ENCODE measurements at regions not wholly inside any gene's neighbourhood (a gene's known extent, or its start where the extent isn't known, plus 50 kb on each side); places are given as distances from the start of the nearest gene placed in this dataset.

DNA sequence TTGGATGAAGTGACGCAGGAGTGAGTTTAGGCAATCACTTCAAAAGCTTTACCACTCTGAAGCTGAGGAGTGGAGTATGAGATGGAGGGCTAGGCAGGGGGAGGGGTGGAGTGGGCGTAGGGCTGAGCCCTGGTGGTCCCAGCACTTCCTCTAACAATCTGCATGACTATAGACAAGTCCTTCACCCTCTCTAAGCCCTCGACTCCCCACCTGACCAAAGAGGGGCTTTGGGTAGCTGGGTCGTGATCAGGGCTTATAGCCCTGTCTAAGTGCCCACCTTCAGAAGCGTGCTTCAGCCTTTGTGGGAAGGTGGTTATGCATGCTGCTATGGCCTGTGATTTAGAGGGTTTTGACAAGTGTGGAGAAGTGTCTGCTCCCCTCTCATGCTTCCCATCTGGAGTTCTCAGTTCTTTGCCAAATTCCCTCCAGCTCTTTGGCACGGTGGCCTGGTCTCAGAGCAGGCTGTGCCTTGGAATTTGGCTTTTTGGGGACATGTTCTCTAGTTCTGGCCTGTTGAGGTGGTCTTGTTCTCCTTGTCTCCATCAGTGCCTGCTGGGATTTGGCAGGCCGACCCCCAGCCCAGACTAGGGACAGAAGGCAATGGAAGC is 53.0 kb downstream of the ACTBL2 start:
- TF ChIP-seq GATA3 (IDR thresholded peaks at IDR 0.05; ENCODE audit: low read depth, low read length) (no peak), GATA2 (IDR thresholded peaks at IDR 0.05; ENCODE audit: low read depth, low read length) (no peak)

DNA sequence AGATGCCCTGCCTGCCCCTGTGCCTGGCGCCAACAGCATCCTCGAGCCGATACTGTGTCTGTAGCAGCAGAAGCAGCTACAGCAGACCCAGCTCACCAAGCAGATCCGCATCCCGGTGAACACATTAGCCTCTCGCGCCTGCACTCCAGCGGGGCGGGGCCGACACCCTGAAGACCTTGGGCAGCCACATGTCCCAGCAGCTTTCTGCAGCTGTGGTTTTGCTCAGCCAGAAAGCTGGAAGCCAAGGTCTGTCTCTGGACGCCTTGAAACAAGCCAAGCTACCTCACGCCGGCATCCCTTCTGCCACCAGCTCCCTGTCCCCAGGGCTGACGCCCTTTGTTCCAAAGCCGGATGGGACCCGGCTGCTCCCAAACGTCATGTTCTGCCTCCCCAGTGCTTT is 59.6 kb downstream of the ACTBL2 start:
- TF ChIP-seq GATA2 (IDR thresholded peaks at IDR 0.05; ENCODE audit: low read depth, low read length) (no peak), GATA3 (IDR thresholded peaks at IDR 0.05; ENCODE audit: low read depth, low read length) (no peak)

DNA sequence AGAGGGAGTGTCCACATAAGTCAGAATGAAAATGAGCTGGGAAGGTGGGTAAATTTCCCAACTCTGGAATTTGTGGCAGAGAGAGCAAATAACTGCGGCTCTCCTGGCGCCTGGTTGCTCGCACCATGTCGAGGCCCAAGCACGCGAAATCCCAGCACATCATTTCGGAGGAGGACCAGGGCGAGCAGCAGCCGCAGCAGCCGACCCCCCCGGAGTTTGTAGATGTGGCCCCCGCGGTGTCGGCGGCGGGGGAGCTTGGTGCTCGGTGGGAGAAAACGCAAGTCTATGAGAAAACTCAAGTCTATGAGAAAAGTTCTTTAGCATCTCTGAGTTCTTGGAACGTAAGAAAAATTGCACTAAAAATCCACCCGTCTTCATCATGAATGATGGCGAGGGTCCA is 60.3 kb downstream of the ACTBL2 start:
- TF ChIP-seq GATA3 (IDR thresholded peaks at IDR 0.05; ENCODE audit: low read depth, low read length), result no peak
- no peak for TF ChIP-seq GATA2 (IDR thresholded peaks at IDR 0.05; ENCODE audit: low read depth, low read length)

DNA sequence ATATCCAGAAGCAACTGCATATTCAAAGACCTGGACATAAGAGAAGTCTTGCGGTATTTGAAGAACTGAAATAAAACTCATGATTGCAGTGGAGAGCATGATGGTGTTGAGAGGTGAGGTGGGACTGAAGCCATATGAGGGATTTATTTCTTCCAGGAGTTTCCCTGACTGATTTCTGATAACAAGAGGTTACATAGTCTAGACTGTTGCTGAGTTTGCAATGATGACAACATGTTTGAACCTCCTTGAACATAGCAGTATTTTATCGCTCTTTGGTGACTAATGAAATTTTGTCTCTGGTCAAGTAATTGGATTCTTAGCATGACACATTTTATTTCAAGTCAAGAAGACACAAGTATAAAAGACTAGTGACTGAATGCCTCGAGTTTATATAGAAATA is 61.8 kb downstream of the ACTBL2 start:
- no peak for TF ChIP-seq GATA2 (IDR thresholded peaks at IDR 0.05; ENCODE audit: low read depth, low read length)
- TF ChIP-seq GATA3 (IDR thresholded peaks at IDR 0.05; ENCODE audit: low read depth, low read length), result no peak

DNA sequence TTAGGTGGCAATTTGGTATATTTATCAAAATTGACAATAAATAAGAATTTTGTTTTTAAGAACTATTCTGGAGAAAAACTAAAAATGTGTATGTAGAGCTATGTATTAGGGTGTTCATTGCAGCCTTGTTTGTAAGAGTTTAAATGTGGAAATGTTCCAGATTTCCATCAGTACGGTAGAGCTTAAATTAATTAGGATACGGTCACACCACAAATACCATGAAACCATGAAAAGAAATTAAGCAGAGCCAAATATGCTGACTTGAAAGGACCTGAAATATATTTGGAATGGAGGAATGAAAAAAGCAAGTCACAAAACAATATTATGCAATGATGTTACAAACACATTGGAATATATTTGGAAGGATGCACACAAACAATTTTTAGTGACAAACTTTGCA is 64.6 kb downstream of the ACTBL2 start:
- no peak for TF ChIP-seq GATA3 (IDR thresholded peaks at IDR 0.05; ENCODE audit: low read depth, low read length)
- TF ChIP-seq GATA2 (IDR thresholded peaks at IDR 0.05; ENCODE audit: low read depth, low read length), result no peak

DNA sequence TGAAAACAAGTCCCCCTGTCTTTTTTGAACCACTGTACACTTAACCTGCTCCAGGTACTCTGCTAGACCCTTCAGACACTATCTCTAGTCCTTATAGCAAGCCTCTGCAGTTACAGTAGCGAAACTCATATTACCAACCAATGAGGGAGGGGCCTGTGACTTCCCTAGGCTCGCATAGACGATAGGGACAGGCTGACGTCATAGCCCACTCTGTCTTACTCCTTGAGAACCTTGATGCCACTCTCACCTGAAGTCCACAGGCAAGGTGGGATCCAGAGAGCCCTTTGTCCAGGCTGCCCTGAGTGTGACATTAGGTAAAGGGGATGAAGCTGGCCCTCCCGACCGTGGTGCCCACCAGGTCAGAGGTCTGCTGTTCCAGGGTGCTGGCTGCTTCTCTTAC is 65.3 kb downstream of the ACTBL2 start:
- no peak for TF ChIP-seq GATA2 (IDR thresholded peaks at IDR 0.05; ENCODE audit: low read depth, low read length)
- TF ChIP-seq GATA3 (IDR thresholded peaks at IDR 0.05; ENCODE audit: low read depth, low read length), result no peak

DNA sequence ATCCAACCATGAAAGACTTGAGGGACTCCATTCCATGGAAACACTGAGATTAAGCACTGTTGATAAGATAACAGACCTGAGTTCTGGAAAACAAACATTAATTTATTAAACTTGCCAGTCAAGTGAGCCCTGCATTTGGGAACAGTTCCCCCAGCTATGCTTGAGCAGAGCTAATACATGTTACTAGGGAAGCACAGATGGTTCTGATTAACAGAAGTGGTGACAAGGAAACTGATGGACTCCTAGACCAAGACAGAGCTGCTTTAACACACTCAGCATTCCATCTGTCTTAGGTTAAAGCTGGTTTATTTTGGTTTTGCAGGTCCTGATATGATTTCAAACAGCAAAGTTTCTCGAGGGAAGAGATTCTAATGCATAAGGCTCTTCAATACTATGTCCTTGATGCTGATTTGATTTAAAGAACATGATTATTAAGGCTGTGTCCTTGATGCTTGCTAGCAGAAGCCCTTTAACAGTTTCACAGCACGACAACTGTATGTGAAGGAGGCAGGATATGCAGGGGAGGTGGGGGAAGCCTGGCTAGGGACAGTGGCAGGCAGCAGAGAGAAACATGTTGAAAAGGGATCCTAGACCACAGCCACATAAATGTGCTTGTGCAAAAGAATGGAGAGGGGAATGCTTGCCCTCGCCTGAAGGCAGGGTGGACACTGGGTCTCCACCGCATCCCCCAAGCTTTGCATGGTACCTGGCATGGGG is 66.2 kb downstream of the ACTBL2 start:
- TF ChIP-seq GATA2 (IDR thresholded peaks at IDR 0.05; ENCODE audit: low read depth, low read length) (peak; percentile 64), GATA3 (IDR thresholded peaks at IDR 0.05; ENCODE audit: low read depth, low read length) (peak; percentile 82)

DNA sequence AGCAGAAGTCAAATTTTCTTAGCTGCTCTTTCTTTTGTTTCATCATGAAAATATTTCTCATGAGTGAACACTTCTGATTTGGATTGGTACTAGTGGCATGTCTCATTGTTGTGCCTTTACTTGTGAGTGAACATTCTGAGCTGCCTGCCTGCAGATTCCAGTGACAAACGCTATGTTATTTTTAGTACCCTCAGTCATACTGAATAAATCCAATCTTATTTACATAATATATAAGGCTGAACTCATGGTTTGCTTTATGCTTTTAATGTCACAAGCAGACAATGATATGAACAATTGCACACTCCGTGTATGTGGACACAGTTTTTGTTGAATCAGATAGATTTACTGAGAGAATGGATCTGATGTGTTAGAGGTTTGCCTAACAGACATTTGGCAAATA is 67.8 kb downstream of the ACTBL2 start:
- TF ChIP-seq GATA3 (IDR thresholded peaks at IDR 0.05; ENCODE audit: low read depth, low read length), result no peak
- no peak for TF ChIP-seq GATA2 (IDR thresholded peaks at IDR 0.05; ENCODE audit: low read depth, low read length)

DNA sequence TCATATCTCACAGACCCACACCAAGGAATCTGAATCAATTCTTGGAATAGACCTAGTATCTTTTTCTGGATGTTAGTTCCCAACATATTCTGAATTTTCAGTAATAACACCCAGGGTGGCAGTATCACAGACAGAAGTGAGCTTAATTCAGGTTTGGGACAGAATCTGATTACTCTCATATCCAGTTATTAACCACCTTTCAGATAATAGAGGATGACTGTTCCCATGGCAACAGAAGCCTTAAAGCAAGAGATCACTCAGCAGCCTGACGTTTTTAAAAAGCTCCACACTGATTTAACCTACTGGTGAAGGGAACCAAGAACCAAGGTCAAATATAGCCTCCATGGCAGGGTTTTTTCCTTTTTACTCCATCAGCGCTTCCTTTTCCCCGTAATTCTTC is 68.4 kb downstream of the ACTBL2 start:
- no peak for TF ChIP-seq GATA3 (IDR thresholded peaks at IDR 0.05; ENCODE audit: low read depth, low read length)
- no peak for TF ChIP-seq GATA2 (IDR thresholded peaks at IDR 0.05; ENCODE audit: low read depth, low read length)

DNA sequence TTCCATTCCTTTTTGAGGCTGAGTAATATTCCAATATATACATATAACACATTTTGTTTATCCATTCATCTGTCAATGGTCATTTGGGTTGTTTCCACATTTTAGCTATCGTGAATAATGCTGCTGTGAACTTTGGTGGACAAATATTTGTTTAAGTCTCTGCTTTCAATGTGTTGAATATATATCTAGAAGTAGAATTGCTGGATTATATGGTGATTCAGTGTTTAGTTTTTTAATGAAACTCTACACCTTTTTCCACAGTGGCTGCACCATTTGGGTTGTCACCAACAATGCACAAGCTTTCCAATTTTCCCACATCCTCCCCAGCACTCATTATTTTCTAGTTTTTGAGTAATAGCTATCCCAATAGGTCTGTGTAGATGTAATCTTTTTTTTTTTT is 69.5 kb downstream of the ACTBL2 start:
- no peak for TF ChIP-seq GATA3 (IDR thresholded peaks at IDR 0.05; ENCODE audit: low read depth, low read length)
- TF ChIP-seq GATA2 (IDR thresholded peaks at IDR 0.05; ENCODE audit: low read depth, low read length), result no peak

DNA sequence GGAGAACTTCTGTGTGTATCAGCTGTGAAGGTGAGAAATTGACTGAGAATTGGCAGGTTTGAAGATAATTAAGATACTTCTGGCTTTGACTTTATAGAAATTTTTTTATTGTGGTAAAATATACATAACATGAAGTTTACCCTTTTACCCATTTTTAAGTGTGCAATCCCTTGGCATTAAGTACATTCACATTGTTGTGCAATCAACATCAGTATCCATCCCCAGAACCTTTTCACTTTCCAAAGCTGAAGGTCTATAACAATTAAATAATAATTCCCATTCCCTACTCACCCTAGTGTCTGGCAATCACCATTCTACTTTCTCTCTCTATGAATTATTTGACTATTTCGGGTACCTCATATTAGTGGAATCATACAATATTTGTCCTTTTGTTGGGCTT is 69.9 kb downstream of the ACTBL2 start:
- TF ChIP-seq GATA2 (IDR thresholded peaks at IDR 0.05; ENCODE audit: low read depth, low read length), result no peak
- TF ChIP-seq GATA3 (IDR thresholded peaks at IDR 0.05; ENCODE audit: low read depth, low read length), result no peak

DNA sequence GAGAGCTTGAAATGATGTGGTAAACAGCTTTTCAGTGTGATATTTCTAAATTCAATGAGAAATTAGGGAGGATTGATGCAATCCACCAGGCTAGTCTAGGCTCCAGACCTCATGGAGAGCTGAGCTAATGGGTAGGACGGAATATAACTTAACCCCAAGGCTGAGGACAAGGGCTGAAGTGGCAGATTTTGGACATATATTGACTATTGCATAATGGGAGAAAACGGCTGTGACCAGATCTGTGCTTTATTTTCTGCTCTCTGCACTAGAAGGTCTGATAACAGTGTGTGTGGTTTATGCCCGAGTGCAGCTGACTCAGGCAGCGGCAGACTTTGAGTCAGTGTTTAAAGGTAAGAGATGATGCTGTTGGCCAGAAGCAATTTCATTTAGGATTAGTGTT is 70.6 kb downstream of the ACTBL2 start:
- TF ChIP-seq GATA3 (IDR thresholded peaks at IDR 0.05; ENCODE audit: low read depth, low read length), result no peak
- peak; percentile 6; the same call in 1 of the 2 replicates for TF ChIP-seq GATA2 (IDR thresholded peaks at IDR 0.05; ENCODE audit: low read depth, low read length)

DNA sequence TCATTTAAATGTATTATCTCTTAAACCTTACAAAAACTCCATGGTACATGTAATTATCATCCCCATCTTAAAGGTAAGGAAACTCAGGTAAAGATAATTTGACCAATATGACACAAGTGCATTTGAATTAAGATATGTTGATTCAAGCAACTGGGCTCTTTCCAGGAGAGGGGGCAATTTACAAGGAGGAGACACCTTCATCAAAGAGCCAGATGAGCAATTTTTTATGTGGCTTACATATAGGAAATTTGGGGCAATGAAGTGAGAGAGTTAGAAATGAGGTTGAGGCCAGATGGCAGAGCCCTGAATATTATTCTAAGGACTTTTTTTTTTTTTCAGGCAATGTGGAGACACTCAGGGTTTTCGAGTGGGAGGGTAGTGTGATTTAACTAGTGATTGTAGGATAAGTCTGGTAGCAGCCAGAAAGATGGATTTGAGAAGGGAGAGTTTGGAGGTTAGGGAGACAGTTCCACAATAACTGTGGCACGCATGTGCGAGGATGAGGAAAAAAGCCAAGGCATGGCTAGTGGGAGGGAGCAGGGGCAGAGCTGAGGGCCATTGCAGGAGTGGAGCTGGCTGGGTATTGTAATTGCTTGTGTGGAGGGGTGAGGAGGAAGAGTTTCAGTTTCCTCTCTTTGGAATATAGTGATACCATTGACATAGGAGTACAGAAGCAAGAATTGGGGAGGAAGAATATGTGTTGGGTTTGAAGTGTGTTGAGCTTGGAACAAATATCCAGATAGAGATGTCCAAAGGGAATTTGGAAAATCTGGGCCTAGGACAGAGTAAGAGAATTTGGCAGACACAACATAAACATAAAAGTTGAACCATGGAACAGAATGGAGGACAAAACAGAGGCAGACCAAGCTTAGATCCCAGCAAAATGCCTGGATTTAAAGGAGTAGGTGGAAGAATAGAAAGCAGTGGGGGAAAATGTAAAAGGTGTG is 72.0 kb downstream of the ACTBL2 start:
- TF ChIP-seq GATA2 (IDR thresholded peaks at IDR 0.05; ENCODE audit: low read depth, low read length), result no peak
- TF ChIP-seq GATA3 (IDR thresholded peaks at IDR 0.05; ENCODE audit: low read depth, low read length), result no peak

DNA sequence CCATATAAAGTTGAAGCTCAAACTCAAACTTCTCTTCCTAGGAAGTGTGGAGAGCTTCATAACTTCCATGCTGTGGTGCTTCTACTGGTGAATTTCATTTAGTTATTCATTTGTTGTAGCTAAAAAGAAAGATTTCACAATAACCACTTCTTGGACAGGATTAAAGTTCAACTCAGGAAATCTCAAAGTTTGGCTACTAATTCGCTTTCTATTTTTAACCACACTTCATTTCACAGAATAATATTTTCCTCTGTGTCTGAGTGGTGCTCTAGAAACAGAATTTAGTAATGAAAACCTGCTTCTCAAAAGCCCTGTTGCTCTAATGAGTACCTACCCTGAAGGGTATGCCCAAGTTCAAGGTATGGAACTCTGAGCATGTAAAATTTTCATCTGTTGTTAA is 73.9 kb downstream of the ACTBL2 start:
- TF ChIP-seq GATA3 (IDR thresholded peaks at IDR 0.05; ENCODE audit: low read depth, low read length), result no peak
- no peak for TF ChIP-seq GATA2 (IDR thresholded peaks at IDR 0.05; ENCODE audit: low read depth, low read length)

Data from SH-SY5Y (cell line).